Mammary epithelial cell (primary cell): ENCODE measurements at regions not wholly inside any gene's neighbourhood (a gene's known extent, or its start where the extent isn't known, plus 50 kb on each side); places are given as distances from the start of the nearest gene placed in this dataset.

Experiments
- EZH2 ChIP-seq: IDR thresholded peaks from 2 replicates; pipeline ENCODE4 v1.6.1; 2012; ENCODE audit warnings: low read length, inconsistent platforms, borderline replicate concordance
- TF ChIP-seq, protein P1 (sequence below), 2 donors: IDR thresholded peaks in 1 of 2; conservative IDR thresholded peaks in 1 of 2; 2 replicates each; pipeline ENCODE4 v1.5.1; 2011 to 2012; ENCODE audit warnings: inconsistent platforms in 2 of 2, low read length in 2 of 2, mild to moderate bottlenecking in 2 of 2, control low read depth in 1 of 2, low read depth in 1 of 2; ENCODE audit not compliant: insufficient read depth in 1 of 2; ENCODE audit errors: extremely low read depth in 1 of 2

DNA sequence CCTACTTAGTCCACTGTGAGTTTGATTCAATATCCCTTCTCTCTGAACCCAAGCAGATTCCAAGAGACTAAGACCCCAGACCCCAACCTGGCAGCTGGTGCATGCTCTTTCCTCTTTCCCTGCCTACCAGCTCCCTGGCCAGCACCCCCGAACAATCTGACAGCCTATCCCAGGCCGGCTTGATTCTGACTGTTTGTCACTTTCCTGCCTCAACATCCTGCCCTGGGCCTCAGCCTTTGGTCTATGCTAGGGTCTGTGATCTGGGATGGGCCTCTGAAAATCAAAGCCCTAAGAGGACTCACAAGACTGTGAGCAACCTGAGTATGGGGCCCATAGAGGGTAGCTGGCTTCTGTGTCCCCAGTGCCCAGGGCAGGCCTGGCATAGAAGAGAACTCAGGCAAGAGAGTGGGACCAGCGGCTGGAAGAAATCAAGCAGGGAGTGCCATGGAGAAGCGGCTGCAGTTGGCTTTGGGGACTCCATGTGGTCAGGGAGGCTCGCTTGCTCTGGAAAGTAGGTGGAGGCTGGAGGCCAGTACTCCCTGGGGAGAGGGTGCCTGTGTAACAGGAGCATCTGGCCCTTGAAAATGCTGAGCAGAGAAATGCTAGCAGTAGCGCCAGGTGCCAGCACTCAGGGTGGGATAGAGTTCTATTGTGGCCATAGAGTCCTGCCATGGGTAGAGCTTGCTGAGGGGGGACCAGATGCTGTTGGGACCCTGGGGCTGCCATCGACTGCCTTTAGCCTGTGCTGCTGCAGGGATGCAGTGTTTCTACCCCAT lies 343.9 kb downstream of the DYSF start:
- TF ChIP-seq, protein P1, sequence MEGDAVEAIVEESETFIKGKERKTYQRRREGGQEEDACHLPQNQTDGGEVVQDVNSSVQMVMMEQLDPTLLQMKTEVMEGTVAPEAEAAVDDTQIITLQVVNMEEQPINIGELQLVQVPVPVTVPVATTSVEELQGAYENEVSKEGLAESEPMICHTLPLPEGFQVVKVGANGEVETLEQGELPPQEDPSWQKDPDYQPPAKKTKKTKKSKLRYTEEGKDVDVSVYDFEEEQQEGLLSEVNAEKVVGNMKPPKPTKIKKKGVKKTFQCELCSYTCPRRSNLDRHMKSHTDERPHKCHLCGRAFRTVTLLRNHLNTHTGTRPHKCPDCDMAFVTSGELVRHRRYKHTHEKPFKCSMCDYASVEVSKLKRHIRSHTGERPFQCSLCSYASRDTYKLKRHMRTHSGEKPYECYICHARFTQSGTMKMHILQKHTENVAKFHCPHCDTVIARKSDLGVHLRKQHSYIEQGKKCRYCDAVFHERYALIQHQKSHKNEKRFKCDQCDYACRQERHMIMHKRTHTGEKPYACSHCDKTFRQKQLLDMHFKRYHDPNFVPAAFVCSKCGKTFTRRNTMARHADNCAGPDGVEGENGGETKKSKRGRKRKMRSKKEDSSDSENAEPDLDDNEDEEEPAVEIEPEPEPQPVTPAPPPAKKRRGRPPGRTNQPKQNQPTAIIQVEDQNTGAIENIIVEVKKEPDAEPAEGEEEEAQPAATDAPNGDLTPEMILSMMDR (conservative IDR thresholded peaks at IDR 0.05 in 1 of 2, IDR thresholded peaks at IDR 0.05 in 1 of 2; ENCODE audit: extremely low read depth in 1 of 2, insufficient read depth in 1 of 2, low read depth in 1 of 2, low read length in 2 of 2) = no peak
- TF ChIP-seq EZH2 = no peak
